ENCODE measurements at regions not wholly inside any gene's neighbourhood (a gene's known extent, or its start where the extent isn't known, plus 50 kb on each side); places are given as distances from the start of the nearest gene placed in this dataset.

DNA sequence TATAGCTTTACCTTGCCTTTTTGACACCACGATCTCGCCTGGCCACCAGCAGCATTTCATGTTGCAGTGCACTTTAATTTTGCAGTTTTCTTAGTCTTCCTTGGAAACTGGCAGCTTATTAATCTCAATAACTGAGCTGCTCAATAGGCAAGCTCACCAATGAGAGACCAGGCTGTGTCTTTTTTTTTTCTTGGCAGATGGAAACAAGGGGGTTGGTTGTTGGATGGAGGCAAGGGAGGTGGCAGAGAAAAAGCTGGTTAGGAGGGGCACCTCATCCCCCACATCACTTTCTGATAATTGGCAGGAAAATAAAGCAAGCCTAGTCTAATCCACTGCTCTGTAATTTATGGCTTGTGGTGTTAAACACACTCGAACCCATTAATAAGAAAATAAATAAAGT, 324.5 kb upstream of the WWC1 start:
- TF ChIP-seq, protein P1, sequence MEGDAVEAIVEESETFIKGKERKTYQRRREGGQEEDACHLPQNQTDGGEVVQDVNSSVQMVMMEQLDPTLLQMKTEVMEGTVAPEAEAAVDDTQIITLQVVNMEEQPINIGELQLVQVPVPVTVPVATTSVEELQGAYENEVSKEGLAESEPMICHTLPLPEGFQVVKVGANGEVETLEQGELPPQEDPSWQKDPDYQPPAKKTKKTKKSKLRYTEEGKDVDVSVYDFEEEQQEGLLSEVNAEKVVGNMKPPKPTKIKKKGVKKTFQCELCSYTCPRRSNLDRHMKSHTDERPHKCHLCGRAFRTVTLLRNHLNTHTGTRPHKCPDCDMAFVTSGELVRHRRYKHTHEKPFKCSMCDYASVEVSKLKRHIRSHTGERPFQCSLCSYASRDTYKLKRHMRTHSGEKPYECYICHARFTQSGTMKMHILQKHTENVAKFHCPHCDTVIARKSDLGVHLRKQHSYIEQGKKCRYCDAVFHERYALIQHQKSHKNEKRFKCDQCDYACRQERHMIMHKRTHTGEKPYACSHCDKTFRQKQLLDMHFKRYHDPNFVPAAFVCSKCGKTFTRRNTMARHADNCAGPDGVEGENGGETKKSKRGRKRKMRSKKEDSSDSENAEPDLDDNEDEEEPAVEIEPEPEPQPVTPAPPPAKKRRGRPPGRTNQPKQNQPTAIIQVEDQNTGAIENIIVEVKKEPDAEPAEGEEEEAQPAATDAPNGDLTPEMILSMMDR (IDR thresholded peaks at IDR 0.05; ENCODE audit: insufficient read depth, low read length, poor library complexity, severe bottlenecking) = no peak
- H3K4me3 ChIP-seq (replicated peaks; ENCODE audit: low read depth, low read length) = no peak overlapping the region
- no peaks in the 10 kb centered on the region for H3K36me3 ChIP-seq (ENCODE audit: control insufficient read depth, insufficient read depth, low read length)
- H3K27me3 ChIP-seq (replicated peaks; ENCODE audit: control insufficient read depth, insufficient read depth, low read length) = no peaks in the 10 kb centered on the region; the same call in 1 of the 2 replicates
- DNase-seq (ENCODE audit: extremely low read depth, insufficient read length) = no peak

DNA sequence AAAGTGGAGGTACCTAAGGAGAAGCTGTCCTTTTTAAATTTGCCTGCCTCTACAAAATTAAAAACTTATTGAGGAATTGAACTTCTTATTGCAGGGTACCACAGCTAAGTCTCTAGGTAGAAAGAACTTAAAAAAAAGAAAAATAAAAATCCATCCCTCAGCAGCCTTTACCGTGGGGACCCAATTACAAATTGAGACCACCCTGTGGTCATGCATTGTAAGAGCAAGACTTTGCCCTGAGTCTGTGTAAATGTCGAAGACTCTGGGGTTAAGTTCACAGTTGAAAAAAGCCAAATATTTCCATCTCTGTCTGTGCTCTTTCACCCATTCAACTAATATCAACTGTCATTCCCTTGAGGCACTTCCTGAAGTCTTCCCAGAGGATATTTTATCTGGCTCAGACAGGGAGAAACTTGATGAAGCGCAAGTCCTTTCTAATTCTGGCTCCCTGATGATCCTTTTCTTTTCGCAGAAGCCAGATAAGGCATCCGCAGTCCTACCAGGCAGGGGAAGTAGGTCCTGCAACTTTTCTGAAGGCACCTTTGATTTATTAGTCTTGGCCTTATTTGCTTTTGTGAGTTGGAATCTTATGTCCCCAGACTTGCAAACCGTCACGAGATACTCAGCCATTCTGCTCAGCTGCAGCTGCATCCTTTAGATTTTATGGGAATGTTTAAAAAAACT, 323.8 kb upstream of the WWC1 start:
- TF ChIP-seq, protein P1 (IDR thresholded peaks at IDR 0.05; ENCODE audit: insufficient read depth, low read length, poor library complexity, severe bottlenecking) = no peak
- H3K36me3 ChIP-seq (ENCODE audit: control insufficient read depth, insufficient read depth, low read length) = no peaks in the 10 kb centered on the region
- H3K4me3 ChIP-seq (replicated peaks; ENCODE audit: low read depth, low read length) = no peak overlapping the region
- DNase-seq (ENCODE audit: extremely low read depth, insufficient read length) = no peak
- H3K27me3 ChIP-seq (replicated peaks; ENCODE audit: control insufficient read depth, insufficient read depth, low read length) = no peaks in the 10 kb centered on the region; the same call in 1 of the 2 replicates

DNA sequence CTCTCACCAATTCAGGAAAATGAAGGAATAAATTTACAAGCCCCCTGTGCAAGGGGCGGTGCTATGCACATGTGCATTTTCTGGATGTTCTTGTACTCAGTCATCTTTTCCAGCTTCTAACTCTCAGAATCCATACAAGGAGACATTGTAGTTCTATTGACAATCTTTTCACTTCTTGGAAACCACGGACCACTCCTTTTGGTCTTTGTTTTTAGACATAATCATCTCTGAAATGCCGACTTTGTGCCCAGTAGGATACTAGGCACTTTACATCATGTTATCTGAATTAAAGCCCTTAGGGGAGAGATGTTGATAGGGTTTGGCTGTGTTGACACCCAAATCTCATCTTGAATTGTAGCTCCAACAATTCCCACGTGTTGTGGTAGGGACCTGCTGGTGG, 322.6 kb upstream of the WWC1 start:
- DNase-seq (ENCODE audit: extremely low read depth, insufficient read length) = no peak
- H3K27me3 ChIP-seq (replicated peaks; ENCODE audit: control insufficient read depth, insufficient read depth, low read length) = no peaks in the 10 kb centered on the region; the same call in none of the 2 replicates
- TF ChIP-seq, protein P1 (IDR thresholded peaks at IDR 0.05; ENCODE audit: insufficient read depth, low read length, poor library complexity, severe bottlenecking) = no peak
- H3K36me3 ChIP-seq (ENCODE audit: control insufficient read depth, insufficient read depth, low read length) = no peaks in the 10 kb centered on the region
- no peak overlapping the region for H3K4me3 ChIP-seq (replicated peaks; ENCODE audit: low read depth, low read length)

DNA sequence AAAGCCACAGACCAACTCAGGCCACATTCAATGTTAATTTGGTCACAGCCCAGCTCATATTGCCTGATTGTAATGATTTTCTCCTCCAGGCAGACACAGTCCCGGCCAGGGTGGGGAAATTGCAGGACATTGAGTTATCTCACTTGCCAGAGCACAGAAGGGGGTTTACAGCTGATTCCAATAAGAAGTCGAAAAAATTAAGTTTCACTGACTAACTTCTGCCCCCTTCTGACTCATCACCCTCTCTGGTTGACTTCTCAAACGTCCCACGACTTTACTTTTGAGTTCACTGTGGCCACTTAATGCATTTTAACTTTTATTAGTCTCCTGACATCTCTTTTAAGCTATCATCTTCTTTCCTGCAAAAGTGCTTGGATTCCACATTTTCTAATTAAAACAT, 321.4 kb upstream of the WWC1 start:
- Histone ChIP-seq H3K36me3 (ENCODE audit: control insufficient read depth, insufficient read depth, low read length) (no peaks in the 10 kb centered on the region), H3K27me3 (replicated peaks; ENCODE audit: control insufficient read depth, insufficient read depth, low read length) (no peaks in the 10 kb centered on the region; the same call in 1 of the 2 replicates), H3K4me3 (replicated peaks; ENCODE audit: low read depth, low read length) (no peak overlapping the region)
- no peak for DNase-seq (ENCODE audit: extremely low read depth, insufficient read length)
- TF ChIP-seq, protein P1 (IDR thresholded peaks at IDR 0.05; ENCODE audit: insufficient read depth, low read length, poor library complexity, severe bottlenecking) = no peak

DNA sequence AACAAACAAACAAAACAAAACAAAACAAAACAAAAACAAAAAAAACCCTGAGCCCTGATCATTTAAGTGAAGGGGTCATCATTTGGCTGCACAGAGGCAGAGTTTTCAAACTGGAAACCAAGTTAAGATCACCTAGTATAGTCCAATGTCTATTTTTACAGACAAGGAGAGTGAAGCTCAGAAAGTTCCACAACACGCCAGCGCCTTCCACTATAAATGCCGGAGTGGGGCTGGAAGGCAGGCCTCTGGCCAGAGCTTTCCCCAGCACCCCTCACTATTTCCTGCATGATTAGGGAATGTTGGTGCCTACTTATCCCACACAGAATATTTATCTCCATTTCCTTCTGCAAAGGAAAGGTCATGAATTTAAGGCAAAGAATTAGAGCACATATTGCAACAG, 319.7 kb upstream of the WWC1 start:
- DNase-seq (ENCODE audit: extremely low read depth, insufficient read length) = no peak
- Histone ChIP-seq H3K27me3 (replicated peaks; ENCODE audit: control insufficient read depth, insufficient read depth, low read length) (no peaks in the 10 kb centered on the region; the same call in 1 of the 2 replicates), H3K4me3 (replicated peaks; ENCODE audit: low read depth, low read length) (no peak overlapping the region), H3K36me3 (ENCODE audit: control insufficient read depth, insufficient read depth, low read length) (no peaks in the 10 kb centered on the region)
- TF ChIP-seq, protein P1 (IDR thresholded peaks at IDR 0.05; ENCODE audit: insufficient read depth, low read length, poor library complexity, severe bottlenecking) = no peak
